BJ (cell line): ENCODE measurements at regions not wholly inside any gene's neighbourhood (a gene's known extent, or its start where the extent isn't known, plus 50 kb on each side); places are given as distances from the start of the nearest gene placed in this dataset.

Experiments
- CTCF ChIA-PET: fragments of 350-600 bp; formaldehyde crosslinking; extraction: SDS; loops from one replicate; lab custom pipeline; 2021; ENCODE audit warnings: antibody characterized with exemption, inconsistent platforms; lab: Yijun Ruan, JAX
- POLR2A ChIA-PET: fragments of 300-600 bp; sonication (Branson Sonifier 250); formaldehyde crosslinking; extraction: SDS; loops from one replicate; lab custom pipeline; 2021; ENCODE audit warnings: antibody characterized with exemption; lab: Charles Lee
- DNase-seq: peaks from one replicate; pipeline ENCODE4 v3.0.0-alpha.2; 2011; ENCODE audit warnings: low read depth
- H3K27me3 ChIP-seq: 2 replicates; pipeline ENCODE4 v1.6.0; 2011; ENCODE audit warnings: low read length; ENCODE audit not compliant: control insufficient read depth, insufficient read depth
- H3K36me3 ChIP-seq: 2 replicates; pipeline ENCODE4 v1.5.1; 2011; ENCODE audit warnings: low read length; ENCODE audit not compliant: control insufficient read depth, insufficient read depth
- H3K4me3 ChIP-seq: 2 replicates; pipeline ENCODE4 v1.5.1; 2011; ENCODE audit warnings: low read depth, mild to moderate bottlenecking, control low read depth, low read length
- CTCF ChIP-seq: IDR thresholded peaks from 2 replicates; pipeline ENCODE4 v1.5.1; 2011; ENCODE audit warnings: low read depth, mild to moderate bottlenecking, control low read depth, inconsistent platforms, low read length, moderate library complexity; ENCODE audit not compliant: insufficient read depth

GRCh38 chr1:201747261-201747660 is 81.7 kb upstream of the IPO9 start:
- Histone ChIP-seq H3K36me3 (no peaks in the 10 kb centered on the region; the same call in 1 of the 2 replicates), H3K27me3 (no peaks in the 10 kb centered on the region), H3K4me3 (no peak overlapping the region)
- ChIA-PET POLR2A (interaction anchor here (1.5 kb wide), 1 partner anchor 13 kb away, joined by 3 read pairs; no protein-coding TSS in a partner anchor), CTCF (interaction anchor here (1.1 to 9.0 kb wide), 7 partner anchors 10 to 234 kb away, joined by 3 to 64 read pairs (median 5); no protein-coding TSS in a partner anchor)
- DNase-seq = no peak
- TF ChIP-seq CTCF = no peak

GRCh38 chr1:201748335-201748734 is 80.6 kb upstream of the IPO9 start:
- H3K4me3 ChIP-seq = no peak overlapping the region

GRCh38 chr1:201749059-201749690 is 79.8 kb upstream of the IPO9 start:
- no peak for TF ChIP-seq CTCF
- ChIA-PET POLR2A (interaction anchor here (0.6 to 0.9 kb wide), 3 partner anchors 17 to 99 kb away, joined by 3 read pairs; no protein-coding TSS in a partner anchor), CTCF (interaction anchor here (1.2 to 9.0 kb wide), 9 partner anchors 9 to 45 kb away, joined by 3 to 64 read pairs (median 4); no protein-coding TSS in a partner anchor)
- Histone ChIP-seq H3K27me3 (no peaks in the 10 kb centered on the region), H3K36me3 (no peaks in the 10 kb centered on the region), H3K4me3 (no peak overlapping the region)
- no peak for DNase-seq

More at GRCh38 chr1:201748335-201748734, 80.6 kb upstream of the IPO9 start:
- DNase-seq = peak; percentile 81
- ChIA-PET CTCF (interaction anchor here (0.7 to 9.0 kb wide), 15 partner anchors 10 to 188 kb away, joined by 3 to 64 read pairs (median 3); no protein-coding TSS in a partner anchor), POLR2A (interaction anchor here (0.6 to 1.5 kb wide), 3 partner anchors 12 to 35 kb away, joined by 3 read pairs; no protein-coding TSS in a partner anchor)
- Histone ChIP-seq H3K27me3 (no peaks in the 10 kb centered on the region), H3K36me3 (no peaks in the 10 kb centered on the region; the same call in 1 of the 2 replicates)
- TF ChIP-seq CTCF = no peak

- H3K27me3 ChIP-seq = no peaks in the 10 kb centered on the region
- no peak for DNase-seq
- TF ChIP-seq CTCF = no peak
- ChIA-PET POLR2A (no interaction called here), CTCF (interaction anchor here (0.6 to 5.0 kb wide), 3 partner anchors 12 to 41 kb away, joined by 3 to 25 read pairs (median 3); no protein-coding TSS in a partner anchor)
- no peaks in the 10 kb centered on the region for H3K36me3 ChIP-seq
- no peak overlapping the region for H3K4me3 ChIP-seq
Observed at GRCh38 chr1:201750120-201750519, 78.8 kb upstream of the IPO9 start.

GRCh38 chr1:201750934-201751333 is 78.0 kb upstream of the IPO9 start:
- Histone ChIP-seq H3K4me3 (no peak overlapping the region), H3K36me3 (no peaks in the 10 kb centered on the region), H3K27me3 (no peaks in the 10 kb centered on the region)
- 0 out of 2 replicates have a peak, but pooled peaks have one; percentile 9 for TF ChIP-seq CTCF
- no peak for DNase-seq
- ChIA-PET POLR2A (no interaction called here), CTCF (interaction anchor here (0.6 to 5.0 kb wide), 3 partner anchors 37 to 42 kb away, joined by 3 to 25 read pairs (median 13); no protein-coding TSS in a partner anchor)
